CD4-positive, alpha-beta T cell treated with Interleukin-10 for 1 hour (primary cell): ENCODE measurements at regions not wholly inside any gene's neighbourhood (a gene's known extent, or its start where the extent isn't known, plus 50 kb on each side); places are given as distances from the start of the nearest gene placed in this dataset.

Source experiments
- DNase-seq: peaks from one replicate; pipeline ENCODE4 v3.0.0-alpha.2; 2020

GRCh38 chr5:155935723-155936122 is 391.2 kb upstream of the SGCD start:
- no peak for DNase-seq

- no peak for DNase-seq
These were observed 390.2 kb upstream of the SGCD start for GRCh38 chr5:155936520-155937406.

GRCh38 chr5:155938051-155938450 is 388.9 kb upstream of the SGCD start:
- DNase-seq, result no peak

DNA sequence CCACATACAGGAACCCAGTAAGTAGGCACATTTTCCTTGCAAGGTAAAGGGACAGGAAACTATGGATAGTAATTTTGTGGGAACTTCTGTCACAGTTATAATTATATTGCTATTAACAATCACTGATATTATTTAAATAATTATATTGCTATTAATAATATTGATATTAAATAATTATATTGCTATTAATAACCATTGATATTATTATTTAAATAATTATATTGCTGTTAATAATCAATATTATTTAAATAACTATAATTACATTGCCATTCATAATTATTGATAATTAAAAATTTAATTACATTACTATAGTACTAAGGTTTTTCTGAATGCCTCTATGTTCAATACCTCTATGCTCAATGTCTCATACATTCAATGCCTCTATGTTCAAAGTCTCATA is 385.6 kb upstream of the SGCD start:
- DNase-seq, result no peak

DNA sequence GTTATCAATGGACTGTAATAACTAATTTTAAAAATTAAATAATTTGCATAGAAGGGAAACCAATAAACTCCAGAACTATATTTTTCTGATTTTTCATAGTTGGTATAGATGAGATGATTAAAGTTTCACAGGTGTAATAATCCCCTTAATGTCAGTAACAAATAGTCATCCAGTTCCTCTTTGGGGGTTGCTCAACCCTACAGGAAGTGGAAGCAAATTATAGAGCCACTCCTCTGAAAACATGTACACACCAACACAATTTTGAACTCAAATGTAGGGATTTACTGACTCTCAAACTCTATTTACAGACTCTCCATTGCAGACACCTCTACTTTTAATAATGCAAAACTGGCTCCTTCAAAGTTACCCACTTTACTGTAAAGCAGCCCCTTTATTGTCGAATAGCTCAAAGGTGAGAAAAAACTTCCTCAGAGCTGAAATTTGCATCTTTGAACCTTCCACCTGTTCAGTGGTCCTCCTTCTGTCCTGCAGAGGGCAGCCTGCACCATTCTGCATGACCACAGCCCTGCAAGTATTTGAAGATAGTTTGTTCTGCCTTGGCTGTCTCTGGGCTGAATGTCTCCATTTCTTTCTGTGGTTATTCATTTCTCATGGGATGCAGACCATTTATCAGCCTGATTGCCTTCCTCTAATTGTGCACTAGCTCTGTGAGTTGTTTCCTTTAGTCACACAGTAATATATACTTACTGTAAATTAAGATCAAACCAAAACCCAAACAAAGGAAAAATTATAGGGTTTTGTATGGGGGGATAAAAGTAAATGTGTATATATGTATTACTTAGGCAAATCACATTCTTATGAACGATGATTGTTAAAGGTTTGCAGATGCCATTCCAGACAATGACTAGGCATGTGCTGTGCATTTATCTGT is 383.2 kb upstream of the SGCD start:
- peak; percentile 35 for DNase-seq

- DNase-seq, result no peak
These were observed 379.4 kb upstream of the SGCD start for GRCh38 chr5:155947394-155948062.

GRCh38 chr5:155948576-155948975 is 378.4 kb upstream of the SGCD start:
- DNase-seq, result no peak

GRCh38 chr5:155952486-155953089 is 374.4 kb upstream of the SGCD start:
- no peak for DNase-seq

GRCh38 chr5:155953335-155953734 is 373.6 kb upstream of the SGCD start:
- no peak for DNase-seq

GRCh38 chr5:155954701-155955445 is 372.1 kb upstream of the SGCD start:
- no peak for DNase-seq

GRCh38 chr5:155957884-155958283 is 369.1 kb upstream of the SGCD start:
- DNase-seq, result no peak

DNA sequence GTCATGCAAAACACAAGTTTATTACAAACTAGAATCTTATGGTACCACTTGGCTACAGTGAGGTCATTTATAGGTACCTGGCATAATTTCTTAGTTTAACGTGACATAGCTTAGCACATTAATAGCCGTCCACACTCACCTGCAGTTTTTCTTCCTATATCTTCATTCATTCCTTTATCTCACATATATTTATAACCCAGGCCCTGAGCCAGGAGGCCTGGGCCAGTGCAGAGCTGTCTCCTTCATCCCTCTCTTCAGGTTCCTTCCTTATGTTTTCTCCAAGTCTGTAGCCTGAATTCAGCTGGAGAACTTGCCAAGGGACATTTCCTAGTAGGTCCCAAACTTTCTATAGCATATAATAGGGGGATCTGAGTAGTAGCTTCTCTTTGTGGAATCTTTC is 367.9 kb upstream of the SGCD start:
- DNase-seq, result no peak

GRCh38 chr5:155960177-155960576 is 366.8 kb upstream of the SGCD start:
- no peak for DNase-seq

DNA sequence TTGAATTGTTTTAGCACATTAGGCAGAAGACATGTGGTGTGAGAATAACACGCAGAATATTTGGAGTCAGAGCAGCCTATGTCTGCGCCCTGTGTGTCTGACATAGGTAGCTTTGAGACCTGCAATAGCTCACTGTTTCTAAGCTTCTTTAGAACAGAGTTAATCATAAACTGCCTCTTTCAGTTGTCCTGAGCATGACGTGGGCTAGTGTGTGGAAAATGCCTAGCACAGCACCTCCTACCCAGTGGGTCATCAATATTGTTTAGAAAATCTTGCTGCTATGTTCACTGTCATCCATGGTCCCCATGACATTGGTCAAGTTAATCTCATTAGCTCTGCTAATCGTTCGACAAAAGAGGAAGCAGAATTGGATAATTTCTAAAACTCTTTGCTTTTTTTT is 357.4 kb upstream of the SGCD start:
- no peak for DNase-seq

DNA sequence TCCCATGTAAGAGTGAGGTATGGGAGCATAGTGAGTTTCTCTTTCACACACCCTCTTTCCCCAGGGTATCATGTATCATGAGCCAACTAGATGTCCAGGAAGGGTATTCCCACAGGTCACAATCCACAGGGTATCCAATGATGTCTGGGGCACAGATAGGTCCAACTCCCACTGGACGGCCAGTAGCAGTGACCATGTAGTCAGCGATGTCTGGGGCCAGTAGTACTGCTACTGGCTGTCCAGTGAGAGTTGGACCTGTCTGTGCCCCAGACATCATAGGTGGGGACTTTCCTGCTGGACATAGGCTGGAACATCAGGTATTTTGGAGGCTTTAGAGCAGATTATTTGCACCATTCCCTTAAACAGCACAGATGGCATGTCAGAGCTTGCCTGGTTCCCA is 352.6 kb upstream of the SGCD start:
- no peak for DNase-seq

DNA sequence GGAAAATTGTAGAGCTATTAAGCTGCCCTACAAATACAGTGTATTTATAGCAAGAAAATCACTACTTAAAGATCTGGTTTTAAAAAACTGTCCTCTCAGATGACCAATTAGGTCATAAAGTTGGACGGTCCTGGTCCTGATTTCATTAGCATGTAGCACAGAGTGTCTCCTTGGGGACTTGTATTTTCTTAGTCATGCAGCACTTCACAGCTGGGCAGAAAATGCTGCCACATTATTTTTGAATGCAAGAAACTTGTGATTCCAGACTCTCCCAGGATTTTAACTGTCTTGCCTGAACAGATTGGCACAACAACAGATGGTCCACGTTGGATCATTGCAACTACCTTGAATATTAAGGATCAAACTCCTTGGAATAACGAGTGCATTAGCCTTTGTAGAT is 348.1 kb upstream of the SGCD start:
- DNase-seq, result no peak

DNA sequence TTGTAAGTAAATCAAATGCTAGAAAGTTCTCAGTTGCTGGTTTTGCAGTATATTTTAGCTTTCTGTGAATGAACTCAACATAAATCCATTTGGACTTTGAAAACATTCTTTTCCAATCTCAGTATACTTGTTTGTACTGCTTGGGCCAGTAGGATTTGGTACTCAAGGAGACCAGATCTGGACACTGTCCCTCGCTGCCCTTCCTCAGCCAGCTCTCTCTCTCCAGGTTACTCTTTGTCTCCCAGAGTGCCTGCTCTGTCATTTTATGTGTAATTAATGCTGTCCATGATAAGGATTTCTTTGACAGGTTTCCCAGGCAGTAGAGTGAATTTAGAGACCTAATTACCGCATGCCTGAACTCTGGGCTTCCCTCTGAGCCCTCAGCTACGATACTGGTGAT is 344.6 kb upstream of the SGCD start:
- DNase-seq, result no peak

GRCh38 chr5:155983954-155984353 is 343.0 kb upstream of the SGCD start:
- DNase-seq, result no peak

- no peak for DNase-seq
These were observed 339.6 kb upstream of the SGCD start for GRCh38 chr5:155987265-155987810.

DNA sequence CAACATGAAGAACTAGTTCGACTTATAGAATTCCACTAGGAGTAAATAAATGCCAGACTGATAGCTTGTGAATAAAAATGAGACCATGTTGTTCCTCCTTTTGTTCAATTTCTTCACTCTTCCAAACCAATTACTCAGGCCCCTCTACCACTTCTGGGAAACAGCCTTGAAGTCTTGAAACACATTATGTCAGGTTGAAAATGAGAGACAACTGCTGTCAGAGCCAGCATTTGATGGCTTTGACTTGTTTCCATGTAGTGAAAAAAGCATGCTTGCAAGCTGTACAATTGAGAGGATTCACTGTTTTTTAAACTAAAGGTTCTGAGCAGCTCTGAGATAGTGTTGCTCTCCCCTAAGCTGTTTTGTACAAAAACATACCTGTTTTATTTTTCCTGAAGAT is 337.1 kb upstream of the SGCD start:
- DNase-seq, result no peak

DNA sequence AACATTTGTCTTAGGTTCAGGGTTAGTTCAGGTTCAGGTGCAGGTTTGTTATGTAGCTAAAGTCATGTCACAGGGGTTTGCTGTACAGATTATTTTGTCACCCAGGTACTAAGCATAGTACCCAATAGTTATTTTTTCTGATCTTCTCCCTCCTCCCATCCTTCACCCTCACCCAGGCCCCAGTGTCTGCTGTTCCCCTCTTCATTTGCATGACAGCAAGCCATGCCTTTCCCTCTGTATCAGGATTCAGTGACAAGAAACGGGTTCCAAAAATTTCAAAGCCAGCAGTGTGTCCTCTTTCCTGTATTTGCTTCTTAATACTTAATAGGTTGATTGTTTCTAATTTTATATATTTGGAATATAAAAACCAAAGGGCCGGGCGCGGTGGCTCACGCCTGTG is 330.8 kb upstream of the SGCD start:
- no peak for DNase-seq

DNA sequence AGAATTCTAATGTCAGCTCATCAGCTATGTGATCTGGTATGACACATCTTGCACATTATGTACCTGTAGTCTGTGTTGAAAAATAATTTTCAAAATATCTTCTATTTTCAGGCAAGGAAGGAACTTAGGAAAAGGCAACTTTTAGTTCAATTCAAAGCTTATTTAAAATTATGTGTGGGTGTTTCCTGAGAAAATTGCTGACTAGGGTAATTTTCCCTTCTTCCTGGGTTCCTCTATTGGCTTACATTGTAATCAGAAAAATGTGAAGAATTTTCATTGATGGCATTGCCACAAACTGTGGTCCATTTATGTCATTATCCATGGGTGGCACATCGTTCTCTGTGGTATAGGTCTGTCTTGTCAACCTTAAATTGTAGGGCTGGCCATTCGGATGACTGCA is 328.7 kb upstream of the SGCD start:
- DNase-seq, result no peak
